K562 (cell line): ENCODE measurements at regions not wholly inside any gene's neighbourhood (a gene's known extent, or its start where the extent isn't known, plus 50 kb on each side); places are given as distances from the start of the nearest gene placed in this dataset.

Experiments used
- ATAC-seq: fragments of 200-7000 bp; cut with Tn5 transposase; 3 replicates; pipeline ENCODE4 v1.9.1; 2020; ENCODE audit warnings: moderate library complexity
- BruUV-seq: library from RNA; stranded (reverse); fragments of 400-500 nt; replicated peaks from 2 replicates; lab custom pipeline; 2021; lab: Mats Ljungman, UMichigan
- CTCF ChIA-PET: fragments of 300-600 bp; formaldehyde crosslinking; extraction: SDS; loops from one replicate; lab custom pipeline; 2021; ENCODE audit warnings: low intra/inter-chr PET ratio; lab: Yijun Ruan, JAX
- POLR2A ChIA-PET: fragments of 300-600, 350-650 bp; sonication (Branson Sonifier 250); formaldehyde crosslinking; extraction: SDS; loops from one replicate; lab custom pipeline; 2021; ENCODE audit warnings: antibody characterized with exemption, inconsistent platforms; lab: Yijun Ruan, JAX
- DNase-seq, 4 experiments: peaks; one replicate each; pipeline versions ENCODE4 v3.0.0 to v3.0.0-alpha.2; 2011 to 2018; ENCODE audit warnings: low spot score in 3 of 4, mixed read lengths in 3 of 4; ENCODE audit errors: extremely low read depth in 1 of 4
- FAIRE-seq: peaks from 2 replicates; lab custom pipeline; 2011; peaks lifted over from hg19 to GRCh38; lab: Jason Lieb, UNC
- H2AFZ ChIP-seq: 2 replicates; pipeline ENCODE4 v1.6.0; 2011; ENCODE audit warnings: low read depth, low read length, control low read depth, inconsistent platforms
- H3K27ac ChIP-seq: fragments of 200-600 bp; 3 replicates; pipeline ENCODE4 v1.8.0; 2011; ENCODE audit warnings: low read depth, mild to moderate bottlenecking, control low read depth, inconsistent platforms, low read length, moderate library complexity, mixed read lengths; ENCODE audit errors: extremely low read depth
- H3K27me3 ChIP-seq, 2 experiments: fragments of 300-600 bp in 1 of 2; 2 replicates in 1 of 2; 3 replicates in 1 of 2; pipeline versions ENCODE4 v1.6.0 to v1.8.0; 2011; ENCODE audit warnings: inconsistent platforms in 2 of 2, low read length in 2 of 2, mild to moderate bottlenecking in 1 of 2, mixed read lengths in 1 of 2, moderate library complexity in 1 of 2; ENCODE audit not compliant: control insufficient read depth in 2 of 2, insufficient read depth in 2 of 2
- H3K36me3 ChIP-seq: fragments of 300-600 bp; 3 replicates; pipeline ENCODE4 v1.8.0; 2011; ENCODE audit warnings: mild to moderate bottlenecking, low read length, inconsistent platforms; ENCODE audit not compliant: control insufficient read depth, insufficient read depth
- H3K4me1 ChIP-seq, 2 experiments: fragments of 200-600 bp in 1 of 2; replicated peaks in 1 of 2; 2 replicates in 1 of 2; 3 replicates in 1 of 2; pipeline versions ENCODE4 v1.5.1 to v1.8.0; 2011; ENCODE audit warnings: inconsistent platforms in 2 of 2, low read length in 2 of 2, mild to moderate bottlenecking in 1 of 2, mixed read lengths in 1 of 2, moderate library complexity in 1 of 2; ENCODE audit not compliant: control insufficient read depth in 2 of 2, insufficient read depth in 2 of 2
- H3K4me2 ChIP-seq: 2 replicates; pipeline ENCODE4 v1.6.1; 2011; ENCODE audit warnings: low read length, control low read depth, inconsistent platforms, mixed read lengths; ENCODE audit not compliant: insufficient read depth
- H3K4me3 ChIP-seq: fragments of 200-600 bp; sonication (generic), shearing (Covaris generic); 2 replicates; pipeline ENCODE4 v1.5.1; 2016; ENCODE audit warnings: control low read depth, inconsistent platforms
- H3K79me2 ChIP-seq: fragments of 200-600 bp; 3 replicates; pipeline ENCODE4 v1.8.0; 2011; ENCODE audit warnings: low read length, inconsistent platforms; ENCODE audit not compliant: control insufficient read depth, insufficient read depth
- H3K9ac ChIP-seq, 2 experiments: 2 replicates each; pipeline versions ENCODE4 v1.6.0 to v1.6.1; 2011; ENCODE audit warnings: low read depth in 2 of 2, low read length in 2 of 2, control low read depth in 1 of 2, inconsistent platforms in 1 of 2, mild to moderate bottlenecking in 1 of 2, mixed read lengths in 1 of 2; ENCODE audit not compliant: insufficient read depth in 1 of 2
- H3K9me1 ChIP-seq: one replicate; pipeline ENCODE4 v1.6.0; 2011; ENCODE audit warnings: inconsistent platforms, mild to moderate bottlenecking, low read length, moderate library complexity; ENCODE audit not compliant: control insufficient read depth, insufficient read depth
- H3K9me3 ChIP-seq: replicated peaks from 2 replicates; pipeline ENCODE4 v1.5.1; 2011; ENCODE audit warnings: low read depth, low read length, inconsistent platforms; ENCODE audit not compliant: control insufficient read depth, insufficient read depth
- H4K20me1 ChIP-seq: replicated peaks from 2 replicates; pipeline ENCODE4 v1.6.1; 2011; ENCODE audit warnings: low read length, inconsistent platforms, mixed read lengths; ENCODE audit not compliant: control insufficient read depth, insufficient read depth
- ARID1B ChIP-seq: fragments of 450-650 bp; IDR thresholded peaks from 2 replicates; pipeline ENCODE4 v1.6.1; 2016; ENCODE audit warnings: antibody characterized with exemption, mild to moderate bottlenecking, inconsistent platforms
- CBFA2T2 ChIP-seq: fragments of 450-650 bp; conservative IDR thresholded peaks from 2 replicates; pipeline ENCODE4 v1.6.1; 2017; ENCODE audit warnings: mild to moderate bottlenecking
- CBFA2T3 ChIP-seq: fragments of 450-650 bp; IDR thresholded peaks from 2 replicates; pipeline ENCODE4 v1.6.1; 2017
- DDX20 ChIP-seq: fragments of 450-650 bp; IDR thresholded peaks from 2 replicates; pipeline ENCODE4 v1.6.1; 2016; ENCODE audit warnings: missing genetic modification characterization, low read depth, mild to moderate bottlenecking, missing compliant biosample characterization, moderate library complexity
- DNMT1 ChIP-seq: fragments of 450-650 bp; IDR thresholded peaks from 2 replicates; pipeline ENCODE4 v1.6.1; 2016; ENCODE audit warnings: antibody characterized with exemption, mild to moderate bottlenecking
- FOXM1 ChIP-seq, 2 experiments: fragments of 450-650 bp in 1 of 2; sonication (generic) in 1 of 2; formaldehyde crosslinking in 1 of 2; IDR thresholded peaks; 2 replicates each; pipeline versions ENCODE4 v1.6.1 to v1.9.0; 2017 to 2022; ENCODE audit warnings: low read depth in 2 of 2, mild to moderate bottlenecking in 2 of 2, missing genetic modification reagents in 1 of 2, moderate library complexity in 1 of 2
- HCFC1 ChIP-seq: IDR thresholded peaks from 2 replicates; pipeline ENCODE4 v1.6.1; 2012; ENCODE audit warnings: low read depth, low read length, improper control_type of control experiment
- MCM2 ChIP-seq: fragments of 450-650 bp; IDR thresholded peaks from 2 replicates; pipeline ENCODE4 v1.6.1; 2017; ENCODE audit warnings: low read depth, mild to moderate bottlenecking
- MYNN ChIP-seq, 2 experiments: sonication (generic); formaldehyde crosslinking in 1 of 2; IDR thresholded peaks; 2 replicates each; pipeline versions ENCODE4 v1.5.0 to v1.6.1; 2016 to 2020; ENCODE audit warnings: antibody characterized with exemption in 1 of 2, missing genetic modification reagents in 1 of 2
- NCOR1 ChIP-seq: fragments of 450-650 bp; IDR thresholded peaks from 2 replicates; pipeline ENCODE4 v1.6.1; 2016; ENCODE audit warnings: mild to moderate bottlenecking, moderate library complexity
- TAL1 ChIP-seq: fragments of 450-650 bp; IDR thresholded peaks from 2 replicates; pipeline ENCODE4 v1.6.1; 2016; ENCODE audit warnings: mild to moderate bottlenecking
- TCF3 ChIP-seq: sonication (generic); formaldehyde crosslinking; IDR thresholded peaks from 2 replicates; pipeline ENCODE4 v1.4.0; 2020; ENCODE audit warnings: mild to moderate bottlenecking, missing genetic modification reagents
- TRIM24 ChIP-seq, 2 experiments: fragments of 450-650 bp; IDR thresholded peaks; 2 replicates each; pipeline ENCODE4 v1.6.1; 2016
- ZNF134 ChIP-seq: fragments of 250-450 bp; sonication (Bioruptor Pico); conservative IDR thresholded peaks from 2 replicates; pipeline ENCODE4 v1.4.0; 2020
- in situ Hi-C: fragments of 300-500 bp; cut with MboI; formaldehyde crosslinking; loops from 4 replicates; pipeline ENCODE4 v1.15.0; 2018; ENCODE audit warnings: inconsistent platforms, mixed read lengths
- intact Hi-C: fragments of 100-400 bp; cut with micrococcal nuclease; formaldehyde crosslinking; loops from 2 replicates; pipeline ENCODE4 v1.14.2; 2022
- TF ChIP-seq, protein P1 (sequence below): sonication (generic); formaldehyde crosslinking; IDR thresholded peaks from 2 replicates; pipeline ENCODE4 v1.4.0; 2020; ENCODE audit warnings: mild to moderate bottlenecking, missing genetic modification reagents
- TF ChIP-seq, protein P2 (sequence below): fragments of 450-650 bp; IDR thresholded peaks from 2 replicates; pipeline ENCODE4 v1.6.1; 2016; ENCODE audit warnings: mild to moderate bottlenecking
- TF ChIP-seq, protein P3 (sequence below): fragments of 450-650 bp; formaldehyde crosslinking; IDR thresholded peaks from 2 replicates; pipeline ENCODE4 v1.4.0; 2020; ENCODE audit warnings: mild to moderate bottlenecking, moderate library complexity
- TF ChIP-seq, protein P4 (sequence below): IDR thresholded peaks from 2 replicates; pipeline ENCODE4 v1.6.1; 2016; ENCODE audit warnings: missing genetic modification characterization, missing compliant biosample characterization

DNA sequence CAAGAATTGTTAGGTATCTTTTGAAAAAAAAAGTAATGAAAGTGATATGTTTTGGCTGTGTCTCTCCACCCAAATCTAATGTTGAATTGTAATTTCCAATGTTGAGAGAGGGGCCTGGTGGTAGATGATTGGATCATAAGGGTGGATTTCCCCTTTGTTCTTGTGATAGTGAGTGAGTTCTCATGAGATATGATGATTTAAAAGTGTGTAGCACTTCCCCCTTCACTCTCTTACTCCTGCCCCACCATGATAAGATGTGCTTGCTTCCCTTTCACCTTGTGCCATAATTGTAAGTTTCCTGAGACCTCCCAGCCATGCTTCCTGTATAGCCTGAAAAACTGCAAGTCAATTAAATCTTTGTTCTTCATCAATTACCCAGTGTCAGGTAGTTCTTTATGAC, 70.7 kb downstream of the XCL2 start:
- in situ Hi-C loops, result no loop called here
- Histone ChIP-seq H4K20me1 (no peaks in the 10 kb centered on the region), H3K4me3 (no peak overlapping the region), H3K9me3 (peaks cover 5% of the 10 kb centered on the region), H3K27ac (no peak overlapping the region), H3K9me1 (no peaks in the 10 kb centered on the region), H3K27me3 (0 out of 5 replicates have a peak, but pooled peaks cover 0 to 4% of the 10 kb centered on the region in 2 experiments), H3K4me2 (no peak overlapping the region), H3K9ac (no peak overlapping the region), H3K4me1 (peaks cover 2 to 32% of the 10 kb centered on the region in 2 experiments; a peak in 4 of 5 replicates), H2AFZ (no peak overlapping the region), H3K36me3 (no peaks in the 10 kb centered on the region), H3K79me2 (no peaks in the 10 kb centered on the region)
- DNase-seq (peak in 1 of 4 experiments; percentile 24), FAIRE-seq (no peak), ATAC-seq (no peak)
- intact Hi-C loops, result no loop called here
- BruUV-seq, result no TSS peak
- POLR2A ChIA-PET, result no interaction called here
- CTCF ChIA-PET, result no interaction called here
- TF ChIP-seq TCF3 (peak; percentile 33; the same call in 1 of the 2 replicates), TAL1 (peak; percentile 11; the same call in 1 of the 2 replicates), NCOR1 (0 out of 2 replicates have a peak, but pooled peaks have one; percentile 29), CBFA2T3 (peak; percentile 75), FOXM1 (IDR thresholded peaks at IDR 0.05; ENCODE audit: low read depth) (no peak), FOXM1 (CRISPR knock-in tag; IDR thresholded peaks at IDR 0.05; ENCODE audit: low read depth) (no peak), CBFA2T2 (peak; percentile 49), DNMT1 (no peak), TRIM24 (IDR thresholded peaks at IDR 0.05) (peak in 1 of 2 experiments; percentile 19; a peak in 1 of 4 replicates), HCFC1 (no peak), MYNN (IDR thresholded peaks at IDR 0.05) (no peak), MYNN (CRISPR knock-in tag; IDR thresholded peaks at IDR 0.05) (no peak), DDX20 (tag) (no peak), MCM2 (no peak), ZNF134 (CRISPR knock-in tag) (0 out of 2 replicates have a peak, but pooled peaks have one; percentile 43), ARID1B (peak; percentile 35; the same call in 1 of the 2 replicates)
- TF ChIP-seq, protein P1, sequence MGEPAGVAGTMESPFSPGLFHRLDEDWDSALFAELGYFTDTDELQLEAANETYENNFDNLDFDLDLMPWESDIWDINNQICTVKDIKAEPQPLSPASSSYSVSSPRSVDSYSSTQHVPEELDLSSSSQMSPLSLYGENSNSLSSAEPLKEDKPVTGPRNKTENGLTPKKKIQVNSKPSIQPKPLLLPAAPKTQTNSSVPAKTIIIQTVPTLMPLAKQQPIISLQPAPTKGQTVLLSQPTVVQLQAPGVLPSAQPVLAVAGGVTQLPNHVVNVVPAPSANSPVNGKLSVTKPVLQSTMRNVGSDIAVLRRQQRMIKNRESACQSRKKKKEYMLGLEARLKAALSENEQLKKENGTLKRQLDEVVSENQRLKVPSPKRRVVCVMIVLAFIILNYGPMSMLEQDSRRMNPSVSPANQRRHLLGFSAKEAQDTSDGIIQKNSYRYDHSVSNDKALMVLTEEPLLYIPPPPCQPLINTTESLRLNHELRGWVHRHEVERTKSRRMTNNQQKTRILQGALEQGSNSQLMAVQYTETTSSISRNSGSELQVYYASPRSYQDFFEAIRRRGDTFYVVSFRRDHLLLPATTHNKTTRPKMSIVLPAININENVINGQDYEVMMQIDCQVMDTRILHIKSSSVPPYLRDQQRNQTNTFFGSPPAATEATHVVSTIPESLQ (CRISPR knock-in tag), result no peak
- TF ChIP-seq, protein P2, sequence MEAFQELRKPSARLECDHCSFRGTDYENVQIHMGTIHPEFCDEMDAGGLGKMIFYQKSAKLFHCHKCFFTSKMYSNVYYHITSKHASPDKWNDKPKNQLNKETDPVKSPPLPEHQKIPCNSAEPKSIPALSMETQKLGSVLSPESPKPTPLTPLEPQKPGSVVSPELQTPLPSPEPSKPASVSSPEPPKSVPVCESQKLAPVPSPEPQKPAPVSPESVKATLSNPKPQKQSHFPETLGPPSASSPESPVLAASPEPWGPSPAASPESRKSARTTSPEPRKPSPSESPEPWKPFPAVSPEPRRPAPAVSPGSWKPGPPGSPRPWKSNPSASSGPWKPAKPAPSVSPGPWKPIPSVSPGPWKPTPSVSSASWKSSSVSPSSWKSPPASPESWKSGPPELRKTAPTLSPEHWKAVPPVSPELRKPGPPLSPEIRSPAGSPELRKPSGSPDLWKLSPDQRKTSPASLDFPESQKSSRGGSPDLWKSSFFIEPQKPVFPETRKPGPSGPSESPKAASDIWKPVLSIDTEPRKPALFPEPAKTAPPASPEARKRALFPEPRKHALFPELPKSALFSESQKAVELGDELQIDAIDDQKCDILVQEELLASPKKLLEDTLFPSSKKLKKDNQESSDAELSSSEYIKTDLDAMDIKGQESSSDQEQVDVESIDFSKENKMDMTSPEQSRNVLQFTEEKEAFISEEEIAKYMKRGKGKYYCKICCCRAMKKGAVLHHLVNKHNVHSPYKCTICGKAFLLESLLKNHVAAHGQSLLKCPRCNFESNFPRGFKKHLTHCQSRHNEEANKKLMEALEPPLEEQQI, result no peak
- TF ChIP-seq, protein P3, sequence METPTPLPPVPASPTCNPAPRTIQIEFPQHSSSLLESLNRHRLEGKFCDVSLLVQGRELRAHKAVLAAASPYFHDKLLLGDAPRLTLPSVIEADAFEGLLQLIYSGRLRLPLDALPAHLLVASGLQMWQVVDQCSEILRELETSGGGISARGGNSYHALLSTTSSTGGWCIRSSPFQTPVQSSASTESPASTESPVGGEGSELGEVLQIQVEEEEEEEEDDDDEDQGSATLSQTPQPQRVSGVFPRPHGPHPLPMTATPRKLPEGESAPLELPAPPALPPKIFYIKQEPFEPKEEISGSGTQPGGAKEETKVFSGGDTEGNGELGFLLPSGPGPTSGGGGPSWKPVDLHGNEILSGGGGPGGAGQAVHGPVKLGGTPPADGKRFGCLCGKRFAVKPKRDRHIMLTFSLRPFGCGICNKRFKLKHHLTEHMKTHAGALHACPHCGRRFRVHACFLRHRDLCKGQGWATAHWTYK, result no peak
- TF ChIP-seq, protein P4, sequence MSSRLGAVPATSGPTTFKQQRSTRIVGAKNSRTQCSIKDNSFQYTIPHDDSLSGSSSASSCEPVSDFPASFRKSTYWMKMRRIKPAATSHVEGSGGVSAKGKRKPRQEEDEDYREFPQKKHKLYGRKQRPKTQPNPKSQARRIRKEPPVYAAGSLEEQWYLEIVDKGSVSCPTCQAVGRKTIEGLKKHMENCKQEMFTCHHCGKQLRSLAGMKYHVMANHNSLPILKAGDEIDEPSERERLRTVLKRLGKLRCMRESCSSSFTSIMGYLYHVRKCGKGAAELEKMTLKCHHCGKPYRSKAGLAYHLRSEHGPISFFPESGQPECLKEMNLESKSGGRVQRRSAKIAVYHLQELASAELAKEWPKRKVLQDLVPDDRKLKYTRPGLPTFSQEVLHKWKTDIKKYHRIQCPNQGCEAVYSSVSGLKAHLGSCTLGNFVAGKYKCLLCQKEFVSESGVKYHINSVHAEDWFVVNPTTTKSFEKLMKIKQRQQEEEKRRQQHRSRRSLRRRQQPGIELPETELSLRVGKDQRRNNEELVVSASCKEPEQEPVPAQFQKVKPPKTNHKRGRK, result no peak
